ENCODE measurements at regions not wholly inside any gene's neighbourhood (a gene's known extent, or its start where the extent isn't known, plus 50 kb on each side); places are given as distances from the start of the nearest gene placed in this dataset.

DNA sequence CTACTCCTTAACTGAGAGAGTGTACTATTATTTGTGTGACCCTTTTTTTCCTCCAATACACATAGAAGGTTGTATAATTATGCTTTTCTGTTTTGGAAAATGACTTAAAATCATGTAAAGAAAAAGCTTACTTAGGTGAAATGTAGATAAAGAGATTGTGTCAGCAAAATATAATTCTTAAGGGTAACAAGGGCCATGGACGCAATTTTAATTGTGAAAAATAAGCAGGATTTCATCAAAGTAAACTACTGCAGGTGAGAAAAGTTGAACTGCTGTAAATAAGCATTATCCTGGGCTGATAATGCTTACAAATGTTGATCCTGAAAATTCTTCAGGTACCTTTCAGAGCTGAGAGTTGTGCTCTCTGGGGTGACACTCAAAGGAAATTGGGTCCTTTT, 141.5 kb downstream of the RPIA start:
- no peak for DNase-seq (ENCODE audit: low read depth in 2 of 2)

DNA sequence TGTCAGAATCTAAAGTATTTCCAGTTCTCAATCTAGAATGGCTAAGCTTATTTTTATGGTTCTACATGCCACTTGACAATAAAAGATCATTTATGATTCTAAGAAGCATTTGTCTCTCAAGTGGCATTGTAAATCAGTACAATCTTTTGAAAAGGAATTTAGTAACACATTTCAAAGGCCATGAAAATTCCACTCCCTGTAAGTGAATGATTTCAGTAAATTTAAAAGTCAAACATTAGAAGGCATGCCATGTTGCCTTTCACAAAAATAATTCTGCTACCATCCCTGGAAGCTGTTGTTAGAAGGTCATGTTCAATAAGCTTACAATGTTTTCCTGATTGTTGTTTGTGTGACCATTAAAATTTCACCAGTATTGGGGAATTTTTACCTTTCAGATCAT, 142.9 kb downstream of the RPIA start:
- DNase-seq (ENCODE audit: low read depth in 2 of 2), result no peak

DNA sequence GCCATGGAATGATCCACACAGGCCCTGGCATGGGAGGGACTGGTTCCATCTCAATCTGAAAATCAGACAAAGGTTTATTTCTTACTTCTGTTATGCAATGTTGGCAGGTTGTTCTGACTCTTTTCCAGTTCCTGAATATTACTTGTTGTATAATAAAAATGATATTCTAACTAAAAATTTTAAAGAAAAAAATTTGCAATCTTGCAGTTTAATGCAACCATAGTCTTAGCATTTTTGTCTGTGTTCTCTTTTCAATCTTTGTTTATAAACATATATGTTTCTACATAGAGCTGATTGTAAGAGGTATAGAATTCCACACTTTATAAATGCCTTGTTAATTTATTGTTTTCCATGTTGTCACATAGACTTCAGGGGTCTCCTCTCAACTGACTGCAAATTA, 143.4 kb downstream of the RPIA start:
- no peak for DNase-seq (ENCODE audit: low read depth in 2 of 2)

DNA sequence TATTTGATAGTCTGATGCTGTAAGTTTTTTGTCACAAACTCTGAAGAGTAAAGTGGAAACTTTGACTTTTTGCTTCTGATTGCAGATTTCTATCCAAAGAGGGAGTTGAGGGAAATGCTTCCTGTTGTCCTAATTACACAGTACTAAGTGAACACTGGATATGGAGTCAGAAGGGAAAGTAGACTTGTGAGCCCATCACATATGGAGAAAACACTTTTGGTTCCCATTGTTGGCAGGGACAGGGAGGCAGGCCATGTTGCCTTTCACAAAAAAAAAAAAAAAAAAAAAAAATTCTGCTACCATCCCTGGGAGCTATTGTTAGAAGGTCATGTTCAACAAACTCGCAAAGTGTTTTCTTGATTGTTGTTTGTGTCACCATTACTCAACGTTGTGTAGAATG, 144.3 kb downstream of the RPIA start:
- DNase-seq (ENCODE audit: low read depth in 2 of 2), result no peak

DNA sequence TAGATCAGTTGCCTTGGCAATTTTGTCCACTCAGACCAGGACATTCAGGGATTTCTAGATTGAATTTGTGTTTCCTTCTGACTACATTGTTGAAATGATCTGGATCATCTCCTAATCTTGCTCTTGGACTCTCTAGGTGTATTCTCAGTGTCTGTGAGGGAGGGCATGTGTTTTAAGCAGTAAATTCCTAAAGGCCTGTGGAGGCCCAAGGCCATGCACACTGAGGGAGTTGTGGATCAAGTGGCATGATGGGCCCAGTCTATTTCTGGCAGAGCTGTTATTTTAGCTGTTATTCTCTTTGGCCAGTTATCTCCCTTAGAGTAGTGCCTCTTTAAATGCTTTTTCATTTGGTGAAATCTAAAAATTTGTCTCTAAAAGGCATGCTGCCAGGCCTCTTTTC, 144.9 kb downstream of the RPIA start:
- DNase-seq (ENCODE audit: low read depth in 2 of 2), result no peak

DNA sequence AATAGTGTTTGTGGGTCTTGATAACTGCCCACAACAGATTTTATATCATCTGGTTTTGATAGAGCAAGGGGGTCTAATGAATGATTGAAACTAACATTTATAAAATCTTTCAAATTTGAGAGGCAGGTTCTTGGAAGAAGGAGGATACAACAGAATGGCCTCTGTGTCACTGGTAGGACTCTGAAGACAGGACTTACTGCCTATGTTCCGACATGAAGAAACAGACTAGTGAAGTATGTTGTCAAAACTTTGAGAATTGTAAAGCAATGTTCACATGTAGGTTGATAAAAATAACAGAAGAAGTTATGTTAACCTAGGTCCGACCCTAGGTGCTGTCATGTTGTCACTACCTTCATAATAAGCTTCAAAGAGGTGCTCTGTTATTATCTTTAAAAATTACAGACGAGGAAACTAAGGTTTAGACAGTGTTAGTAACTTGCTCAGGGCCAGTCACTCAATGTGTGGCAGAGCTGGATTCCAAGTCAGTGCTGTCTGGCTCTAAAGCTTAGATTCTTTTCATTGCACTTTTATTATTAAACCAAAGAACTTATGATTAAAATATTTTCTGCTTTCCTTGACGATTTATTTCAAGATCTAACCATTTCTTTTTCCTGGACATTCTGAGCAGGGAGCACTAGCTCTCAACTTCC, 146.2 kb downstream of the RPIA start:
- DNase-seq (ENCODE audit: low read depth in 2 of 2), result no peak

DNA sequence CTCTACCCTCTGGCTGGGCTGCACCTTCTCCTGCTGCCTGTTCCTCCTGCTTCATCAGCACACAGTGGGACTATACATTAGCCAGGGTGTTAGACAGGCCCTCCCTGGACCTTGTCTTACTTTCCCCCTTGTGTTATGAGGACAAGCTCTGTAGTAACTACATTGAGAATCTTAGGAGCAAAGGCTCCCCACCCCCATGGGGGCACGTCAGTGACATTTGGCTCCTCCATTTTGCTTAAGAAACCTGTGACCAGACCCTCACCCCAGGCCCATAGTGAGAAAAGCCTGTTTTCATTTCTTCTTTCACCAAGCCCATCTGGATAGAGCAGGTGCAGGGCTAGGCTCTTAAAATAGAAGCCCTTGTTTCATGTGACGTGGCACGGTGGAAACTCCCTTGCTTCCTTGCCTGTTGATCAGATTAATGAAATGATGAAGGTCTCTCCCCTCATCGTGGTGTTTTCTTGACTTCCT, 146.7 kb downstream of the RPIA start:
- DNase-seq (ENCODE audit: low read depth in 2 of 2), result no peak

DNA sequence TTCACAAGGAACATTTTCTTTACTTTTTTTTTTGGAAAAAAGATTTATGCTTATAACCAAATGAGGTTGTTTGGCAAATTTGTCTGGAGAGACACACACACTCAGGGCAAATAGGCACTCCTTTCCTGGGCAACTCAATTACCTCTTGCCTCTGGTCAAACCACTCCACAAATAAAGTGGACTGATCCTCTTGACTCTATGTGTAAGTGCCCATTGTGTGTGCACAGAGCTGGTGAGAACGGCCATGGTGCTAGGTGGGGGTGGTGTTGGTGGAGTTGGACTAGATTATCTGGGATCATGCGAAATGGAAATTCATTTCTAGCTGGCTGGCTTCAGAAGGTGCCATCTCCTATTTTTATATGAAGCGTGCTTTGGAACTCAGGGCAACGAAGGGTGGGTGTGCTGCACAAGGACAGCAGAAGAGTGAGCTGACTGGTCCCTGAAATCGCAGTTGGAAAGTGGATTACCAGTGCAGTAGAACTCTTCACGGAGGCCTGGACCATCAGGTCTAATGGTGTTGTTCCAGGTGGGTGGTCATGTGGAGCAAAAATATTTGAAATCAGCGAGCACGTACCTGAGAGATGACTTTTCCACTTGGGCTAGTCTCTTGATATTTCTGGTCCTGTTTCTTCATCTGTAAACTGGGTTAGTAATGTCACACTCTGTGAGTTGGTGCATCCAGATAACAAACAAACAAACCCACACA, 149.9 kb downstream of the RPIA start:
- no peak for DNase-seq (ENCODE audit: low read depth in 2 of 2)

DNA sequence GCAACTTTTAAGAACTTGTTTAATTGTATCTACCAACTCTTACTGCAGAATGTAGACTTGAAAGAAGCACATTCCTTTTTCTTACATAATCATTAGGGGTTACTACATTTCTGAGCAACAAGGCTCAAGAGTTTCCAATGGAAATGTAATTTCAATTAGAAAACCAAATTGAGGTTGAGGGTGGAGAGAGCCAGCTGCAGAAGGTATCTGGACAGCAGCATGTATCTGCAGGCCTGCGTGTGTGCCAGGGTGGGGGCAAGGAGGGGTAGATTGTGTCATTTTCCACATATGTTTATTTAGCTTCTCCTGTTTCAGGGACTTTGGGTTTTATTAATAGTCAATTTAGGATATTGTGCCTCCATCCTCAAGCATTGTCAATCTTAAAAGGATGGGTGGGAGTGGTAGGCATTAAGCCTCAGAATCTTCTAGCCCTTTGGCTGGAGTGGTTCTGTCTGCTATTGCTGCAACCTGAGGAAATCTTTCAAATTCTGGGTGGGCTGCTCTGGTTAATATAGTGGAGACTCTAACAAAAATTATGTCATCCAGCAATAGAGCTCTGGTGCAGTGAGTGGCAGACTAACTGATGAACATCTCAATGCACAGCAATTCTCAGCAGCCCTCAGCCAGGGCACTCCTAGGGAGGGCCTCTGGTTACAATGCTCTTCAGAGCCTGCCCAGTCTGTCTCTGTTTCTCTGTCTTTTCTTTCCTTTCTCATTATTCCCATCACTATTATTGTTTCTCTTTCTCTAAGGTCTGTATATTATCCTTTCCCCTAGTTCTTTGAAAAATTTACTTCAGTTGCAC, 151.4 kb downstream of the RPIA start:
- DNase-seq (ENCODE audit: low read depth in 2 of 2), result no peak

DNA sequence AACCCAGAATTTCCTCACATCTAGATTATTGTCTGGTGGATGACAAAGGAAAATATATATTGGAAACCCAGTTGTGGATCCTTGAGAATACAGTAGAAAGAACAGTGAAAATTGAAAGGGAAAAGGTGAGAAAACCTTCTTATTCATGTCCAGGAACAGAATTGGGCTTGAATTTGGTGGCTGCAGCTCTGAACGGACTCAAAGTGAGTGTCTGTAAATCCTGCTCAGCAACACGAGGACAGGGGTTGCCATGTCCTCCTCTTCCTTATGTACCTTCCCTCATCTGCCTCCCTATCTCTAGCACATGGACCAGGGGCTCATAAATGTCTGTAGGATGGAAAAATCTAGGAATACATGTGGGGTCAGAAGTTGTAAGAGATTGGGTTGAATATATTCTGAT, 152.2 kb downstream of the RPIA start:
- no peak for DNase-seq (ENCODE audit: low read depth in 2 of 2)

DNA sequence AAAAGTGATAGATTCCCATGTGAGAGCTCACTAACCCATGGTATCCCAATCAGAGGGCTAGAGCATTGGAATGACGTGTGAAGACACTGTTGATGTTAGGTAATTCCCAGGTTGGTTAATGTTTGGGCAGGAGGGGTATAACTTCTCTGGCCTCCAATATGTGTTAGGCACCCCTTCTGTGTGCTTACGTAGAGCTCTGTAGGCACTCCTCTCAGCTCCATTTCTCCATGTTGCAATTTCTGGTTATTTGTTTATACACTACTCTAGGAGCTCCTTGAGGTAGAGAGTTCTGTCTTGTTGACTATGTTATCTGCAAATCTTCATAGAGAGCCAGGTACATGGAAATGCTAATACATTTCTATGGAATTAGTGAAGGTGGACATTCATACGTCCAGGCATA, 153.5 kb downstream of the RPIA start:
- no peak for DNase-seq (ENCODE audit: low read depth in 2 of 2)

DNA sequence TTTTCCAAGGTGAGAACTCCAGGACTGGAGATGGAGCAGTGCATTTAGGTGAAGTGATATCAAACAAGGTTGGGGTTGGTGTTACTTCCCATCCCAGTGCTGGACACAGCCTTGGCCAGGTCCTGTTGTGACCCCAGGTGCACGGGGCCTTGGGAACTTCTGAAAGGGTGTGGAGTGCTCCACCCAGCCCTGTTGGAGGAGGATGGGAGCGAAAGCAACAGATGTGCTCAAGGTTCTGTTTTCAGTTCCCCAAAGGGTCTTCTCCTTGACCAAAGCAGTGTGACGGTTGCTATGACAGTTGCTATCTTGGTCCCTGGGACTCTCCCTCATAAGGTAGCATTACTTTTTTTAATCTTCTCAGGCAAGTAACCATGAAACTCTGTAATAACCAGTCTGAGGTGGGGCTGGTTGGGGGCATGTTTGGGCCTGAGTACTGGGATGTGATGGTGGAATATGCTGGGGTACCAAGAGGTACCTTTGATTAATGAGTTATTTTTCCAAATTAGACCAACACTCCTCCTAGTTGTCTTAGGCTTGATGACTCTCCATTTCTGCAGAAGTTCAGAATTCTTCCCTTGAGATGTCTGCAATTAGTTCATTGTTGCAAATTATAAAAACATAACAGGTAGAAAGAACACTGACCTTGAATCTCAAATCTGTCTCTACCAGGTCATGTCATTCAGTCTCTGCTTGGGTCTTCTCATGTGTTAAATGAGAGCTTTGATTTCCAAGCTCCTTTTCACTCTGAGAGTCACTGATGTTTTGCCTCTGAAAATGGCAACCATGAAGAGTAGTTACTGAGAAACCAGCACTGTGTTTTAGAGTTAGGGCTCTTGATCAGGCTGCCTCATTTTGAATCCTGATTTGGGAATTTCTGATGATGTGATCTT, 154.5 kb downstream of the RPIA start:
- DNase-seq (ENCODE audit: low read depth in 2 of 2), result no peak

DNA sequence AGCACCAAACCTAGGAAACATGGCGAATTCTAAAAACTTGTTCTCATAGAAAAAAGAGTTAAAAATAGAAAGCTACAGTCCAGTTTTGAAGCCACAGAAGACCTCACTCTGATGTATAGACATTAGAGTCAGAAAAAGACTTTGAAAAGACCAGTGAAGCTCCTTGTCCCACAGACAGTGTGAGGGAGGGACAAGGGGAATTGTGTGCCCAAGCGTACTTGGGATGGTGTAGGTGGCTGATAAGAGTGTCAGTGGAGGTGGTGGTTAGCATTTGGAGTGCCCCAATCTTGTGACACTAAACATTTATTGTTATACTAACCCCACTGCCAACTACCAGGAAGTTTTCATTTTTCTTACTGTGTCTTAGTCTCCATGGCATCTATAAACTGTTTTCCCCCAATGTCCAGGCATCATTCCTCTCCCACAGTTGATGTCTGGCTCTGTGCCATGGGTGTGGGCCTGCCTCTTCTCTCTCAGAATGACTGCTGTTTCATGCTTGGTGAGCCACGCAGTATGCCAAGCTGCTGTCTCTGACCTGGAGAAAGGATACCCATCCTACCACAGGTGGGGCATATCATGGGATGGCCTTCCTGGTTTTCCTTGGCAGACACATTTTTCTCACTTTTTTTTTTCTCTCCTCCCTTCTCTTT, 161.4 kb downstream of the RPIA start:
- no peak for DNase-seq (ENCODE audit: low read depth in 2 of 2)

DNA sequence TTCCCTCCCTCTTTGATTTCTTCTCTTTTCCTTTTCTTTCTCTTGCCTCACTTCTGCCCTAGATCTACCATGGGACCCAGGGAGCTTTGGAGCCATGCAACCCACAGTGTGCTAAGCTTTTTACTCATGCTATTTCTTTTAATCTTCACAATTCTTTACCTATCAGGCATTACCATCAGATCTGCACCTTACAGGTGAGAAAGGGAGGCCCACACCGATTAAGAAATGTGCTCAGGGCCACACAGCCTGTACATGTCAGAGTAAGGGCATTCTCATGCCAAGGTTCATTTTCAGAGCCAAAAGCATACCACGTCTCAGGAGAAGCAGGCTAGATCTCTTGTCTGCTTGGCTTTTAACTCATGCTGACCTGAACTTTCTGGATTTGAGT, 161.9 kb downstream of the RPIA start:
- DNase-seq (ENCODE audit: low read depth in 2 of 2), result no peak

DNA sequence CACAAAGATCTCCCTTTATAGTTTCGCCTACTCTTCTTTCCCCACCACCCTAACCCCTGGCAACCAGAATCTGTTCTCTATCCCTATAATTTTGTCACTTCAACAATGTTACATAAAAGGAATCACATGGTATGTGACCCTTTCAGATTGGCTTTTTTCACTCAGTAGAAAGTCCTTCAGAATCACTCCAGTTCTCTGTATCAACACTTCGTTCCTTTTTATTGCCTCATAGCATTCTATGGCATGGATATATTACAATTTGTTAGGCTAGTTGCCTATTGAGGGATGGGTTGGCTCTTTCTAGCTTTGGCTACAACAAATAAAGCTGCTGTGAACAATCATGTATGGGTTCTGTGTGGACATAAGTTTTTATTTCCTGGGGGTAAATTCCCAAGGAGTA, 163.1 kb downstream of the RPIA start:
- DNase-seq (ENCODE audit: low read depth in 2 of 2), result no peak

DNA sequence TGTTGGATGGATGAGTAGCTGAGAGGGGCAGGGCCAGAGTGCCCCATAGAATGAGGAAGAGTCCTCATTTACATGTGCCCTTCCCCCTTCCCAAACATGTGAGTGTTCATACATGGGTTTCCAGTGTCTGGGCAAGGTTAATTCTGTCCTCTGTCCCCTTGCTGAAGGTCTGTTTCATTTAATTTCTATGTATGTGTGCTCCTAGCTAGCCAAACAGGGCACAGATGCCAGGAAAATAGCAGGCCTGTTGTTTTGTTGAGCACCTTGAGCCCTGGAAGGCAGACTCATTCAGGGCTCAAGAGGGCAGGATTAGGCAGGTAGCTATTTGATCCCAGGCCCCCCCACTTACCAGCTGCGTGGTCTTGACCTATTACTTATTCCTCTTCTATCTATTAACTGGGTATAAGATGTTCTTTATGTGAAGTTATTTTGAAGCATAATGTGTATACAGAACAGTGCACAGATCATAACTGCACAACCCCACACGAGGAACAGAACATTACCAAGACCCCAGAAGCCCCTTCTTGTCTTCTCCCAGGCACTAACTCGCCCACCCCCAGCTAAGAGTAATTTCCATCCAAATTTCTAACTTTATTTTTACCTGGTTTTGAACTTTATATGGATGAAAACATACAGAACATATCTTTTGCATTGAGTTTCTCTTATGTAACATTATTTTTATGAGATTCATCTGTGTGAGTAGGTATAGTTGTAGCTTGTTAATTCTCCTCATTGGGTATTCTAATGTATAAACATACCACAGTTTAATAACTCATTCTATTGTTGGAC, 164.3 kb downstream of the RPIA start:
- DNase-seq (ENCODE audit: low read depth in 2 of 2), result no peak

DNA sequence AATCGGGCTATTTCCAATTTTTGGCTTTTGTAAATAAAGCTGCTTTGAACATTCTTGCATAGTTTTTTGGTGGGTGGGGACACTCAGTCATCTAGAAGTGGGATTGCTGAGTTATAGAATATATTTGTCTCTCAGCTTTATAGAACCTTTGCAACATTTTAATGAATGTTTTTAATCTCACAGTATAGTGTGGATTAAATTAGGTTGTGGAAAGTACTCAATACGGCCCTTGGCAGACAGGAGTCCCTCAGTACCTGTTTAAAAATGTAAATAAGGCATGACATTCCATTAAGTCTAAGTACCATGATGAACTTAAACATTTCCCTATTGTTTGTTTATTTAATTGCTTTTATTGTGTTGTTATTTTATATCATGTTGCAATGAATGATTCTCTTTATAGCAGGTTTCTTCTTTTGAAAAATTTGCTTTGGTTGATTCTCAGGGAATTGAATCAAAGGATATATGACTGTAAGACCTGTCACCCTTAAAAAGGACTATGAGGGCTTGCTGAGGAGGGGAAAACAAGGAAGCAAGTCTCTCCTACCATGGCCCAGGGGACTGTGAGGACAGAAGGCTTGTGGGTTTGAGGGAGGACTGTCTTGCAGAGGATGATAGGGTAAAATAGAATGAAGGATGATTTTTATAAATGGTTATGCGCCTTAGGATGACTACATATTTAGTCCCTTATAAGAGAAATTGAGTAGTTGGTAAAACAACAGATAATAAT, 165.1 kb downstream of the RPIA start:
- DNase-seq (ENCODE audit: low read depth in 2 of 2), result no peak

DNA sequence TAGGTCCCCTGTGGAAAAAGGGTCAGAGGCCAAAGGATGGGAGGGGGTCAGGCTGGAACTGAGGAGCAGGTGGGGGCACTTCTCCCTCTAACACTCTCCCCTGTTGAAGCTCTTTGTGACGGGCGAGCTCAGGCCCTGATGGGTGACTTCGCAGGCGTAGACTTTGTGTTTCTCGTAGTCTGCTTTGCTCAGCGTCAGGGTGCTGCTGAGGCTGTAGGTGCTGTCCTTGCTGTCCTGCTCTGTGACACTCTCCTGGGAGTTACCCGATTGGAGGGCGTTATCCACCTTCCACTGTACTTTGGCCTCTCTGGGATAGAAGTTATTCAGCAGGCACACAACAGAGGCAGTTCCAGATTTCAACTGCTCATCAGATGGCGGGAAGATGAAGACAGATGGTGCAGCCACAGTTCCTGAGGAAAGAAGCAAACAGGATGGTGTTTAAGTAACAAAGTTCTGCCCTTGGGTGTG, 165.8 kb downstream of the RPIA start:
- no peak for DNase-seq (ENCODE audit: low read depth in 2 of 2)

DNA sequence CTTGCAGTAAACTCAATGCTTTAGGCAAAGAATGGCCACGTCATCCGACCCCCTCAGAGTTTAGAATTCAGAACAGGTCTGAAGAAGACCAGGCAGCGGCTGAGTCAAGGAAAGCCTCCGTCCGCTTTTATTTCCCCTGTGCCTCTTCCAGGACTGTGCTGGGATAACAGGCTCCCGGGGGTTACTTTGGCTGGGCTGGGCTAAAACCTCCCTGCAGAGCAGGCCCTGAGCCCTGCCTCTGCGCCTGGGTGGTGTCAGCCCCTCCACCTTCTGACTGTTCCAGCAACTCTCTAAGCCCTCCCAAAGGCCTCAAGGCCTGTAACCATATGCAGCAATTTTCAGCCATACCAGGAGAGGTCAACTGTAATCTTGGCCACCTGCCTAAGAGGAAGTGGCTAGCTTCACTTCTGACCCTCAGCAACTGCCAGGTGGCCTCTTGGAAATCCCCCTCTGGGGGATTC, 166.5 kb downstream of the RPIA start:
- no peak for DNase-seq (ENCODE audit: low read depth in 2 of 2)

DNA sequence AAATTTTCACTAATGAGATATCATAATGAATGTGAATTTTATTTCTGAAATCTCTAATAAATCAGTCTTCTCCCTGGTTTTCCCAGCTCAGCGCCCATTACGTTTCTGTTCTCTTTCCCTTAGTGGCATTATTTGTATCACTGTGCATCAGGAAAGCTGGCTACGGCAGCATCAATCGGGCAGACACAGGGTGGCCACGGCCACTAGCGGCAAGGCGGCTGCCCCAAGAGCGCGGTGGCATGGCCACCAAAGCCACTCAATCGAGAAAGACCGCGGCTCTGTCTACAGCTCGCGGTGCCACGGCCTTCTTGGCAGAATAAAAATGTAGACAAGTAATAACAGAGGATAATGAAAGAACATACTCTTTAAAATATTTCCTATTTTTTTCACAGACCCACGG, 168.0 kb downstream of the RPIA start:
- DNase-seq (ENCODE audit: low read depth in 2 of 2), result no peak

Measured in stimulated activated CD8-positive, alpha-beta memory T cell treated with anti-CD3 and anti-CD28 coated beads, Interleukin-2, amount 100 ng/mL, for 48 hours (primary cell).